NOMO-1 treated with DMSO at 0.1 percent for 48 hours (cell line): ENCODE measurements at regions not wholly inside any gene's neighbourhood (a gene's known extent, or its start where the extent isn't known, plus 50 kb on each side); places are given as distances from the start of the nearest gene placed in this dataset.

Source experiments
- DNase-seq: peaks from one replicate; lab custom pipeline; 2025; ENCODE audit not compliant: unreplicated experiment; lab: John Stamatoyannopoulos, UW

- no peak for DNase-seq
These were observed 252.9 kb upstream of the RPL38 start for GRCh38 chr17:73950593-73950914.

- peak; percentile 26 for DNase-seq
These were observed 251.4 kb upstream of the RPL38 start for GRCh38 chr17:73952082-73952479.

GRCh38 chr17:73952480-73953205, 250.8 kb upstream of the RPL38 start:
- peak; percentile 58 for DNase-seq

GRCh38 chr17:73953206-73954033, 250.1 kb upstream of the RPL38 start:
- DNase-seq: no peak

GRCh38 chr17:73954951-73955350, 248.5 kb upstream of the RPL38 start:
- no peak for DNase-seq

GRCh38 chr17:73955616-73956015, 247.9 kb upstream of the RPL38 start:
- no peak for DNase-seq

- DNase-seq: no peak
These were observed 247.3 kb upstream of the RPL38 start for GRCh38 chr17:73956169-73956568.

- DNase-seq: no peak
These were observed 246.6 kb upstream of the RPL38 start for GRCh38 chr17:73956595-73957465.

GRCh38 chr17:73957564-73957963, 245.9 kb upstream of the RPL38 start:
- no peak for DNase-seq

- DNase-seq: no peak
These were observed 245.0 kb upstream of the RPL38 start for GRCh38 chr17:73958453-73958852.

- DNase-seq: no peak
These were observed 243.0 kb upstream of the RPL38 start for GRCh38 chr17:73960469-73960868.

GRCh38 chr17:73962308-73962707, 241.2 kb upstream of the RPL38 start:
- no peak for DNase-seq

GRCh38 chr17:73968680-73969079, 234.8 kb upstream of the RPL38 start:
- no peak for DNase-seq

- DNase-seq: peak; percentile 99
These were observed 233.5 kb upstream of the RPL38 start for GRCh38 chr17:73969956-73970355.

- DNase-seq: no peak
These were observed 232.4 kb upstream of the RPL38 start for GRCh38 chr17:73971127-73971526.

- DNase-seq: no peak
These were observed 231.4 kb upstream of the RPL38 start for GRCh38 chr17:73972056-73972455.

- DNase-seq: no peak
These were observed 230.6 kb upstream of the RPL38 start for GRCh38 chr17:73972901-73973300.

- DNase-seq: no peak
These were observed 229.7 kb upstream of the RPL38 start for GRCh38 chr17:73973586-73974409.

GRCh38 chr17:73974536-73974935, 228.9 kb upstream of the RPL38 start:
- no peak for DNase-seq

GRCh38 chr17:73976147-73976546, 227.3 kb upstream of the RPL38 start:
- DNase-seq: no peak
